Stimulated activated CD4-positive, alpha-beta T cell treated with anti-CD3 and anti-CD28 coated beads, Interleukin-15, amount 100 ng/mL, for 48 hours (primary cell): ENCODE measurements at regions not wholly inside any gene's neighbourhood (a gene's known extent, or its start where the extent isn't known, plus 50 kb on each side); places are given as distances from the start of the nearest gene placed in this dataset.
"Not testable (repeated sequence)": the region's sequence is repeated elsewhere in the genome, so short reads cannot be mapped to it uniquely, and the experiment has no call there.

ENCODE experiments used
- DNase-seq, 2 donors: peaks; one replicate each; pipeline ENCODE4 v3.0.0-alpha.2; 2020; ENCODE audit warnings: low read depth in 2 of 2

DNA sequence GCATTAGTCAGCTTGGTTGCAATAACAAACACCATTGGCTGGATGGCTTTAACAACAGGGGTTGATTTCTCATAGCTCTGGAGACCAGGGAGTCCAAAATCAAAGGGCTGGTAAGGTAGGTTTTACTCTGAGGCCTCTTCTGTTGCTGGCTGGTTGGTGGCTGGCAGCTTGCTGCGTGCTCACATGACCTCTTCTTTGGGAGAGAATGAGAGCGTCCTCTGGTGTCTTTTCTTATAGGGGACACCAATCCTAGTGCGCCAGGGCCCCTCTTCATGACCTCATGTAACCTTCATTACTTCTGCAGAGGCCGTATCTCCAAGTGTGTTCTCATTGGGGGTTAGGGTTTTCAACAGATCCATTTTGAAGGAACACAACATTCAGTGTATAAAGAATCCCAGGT is 1308.3 kb downstream of the TBC1D22A start:
- DNase-seq, result no peak

DNA sequence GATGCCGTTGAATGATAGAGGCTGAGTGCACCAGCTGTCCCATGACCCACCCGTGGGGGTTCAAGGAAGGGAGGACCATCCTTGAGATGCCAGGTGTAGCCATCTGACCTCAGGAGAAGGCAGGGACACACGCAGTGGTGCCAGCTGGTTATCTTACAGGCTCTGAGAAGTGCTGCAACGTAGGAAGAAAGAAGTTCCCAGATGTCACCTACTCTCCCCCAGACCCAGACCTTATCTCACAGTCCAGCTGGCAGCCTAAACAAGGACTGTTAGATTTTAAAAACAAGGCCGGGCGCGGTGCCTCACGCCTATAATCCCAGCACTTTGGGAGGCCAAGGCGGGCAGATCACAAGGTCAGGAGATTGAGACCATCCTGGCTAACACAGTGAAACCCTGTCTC is 1307.6 kb downstream of the TBC1D22A start:
- DNase-seq, result no peak

DNA sequence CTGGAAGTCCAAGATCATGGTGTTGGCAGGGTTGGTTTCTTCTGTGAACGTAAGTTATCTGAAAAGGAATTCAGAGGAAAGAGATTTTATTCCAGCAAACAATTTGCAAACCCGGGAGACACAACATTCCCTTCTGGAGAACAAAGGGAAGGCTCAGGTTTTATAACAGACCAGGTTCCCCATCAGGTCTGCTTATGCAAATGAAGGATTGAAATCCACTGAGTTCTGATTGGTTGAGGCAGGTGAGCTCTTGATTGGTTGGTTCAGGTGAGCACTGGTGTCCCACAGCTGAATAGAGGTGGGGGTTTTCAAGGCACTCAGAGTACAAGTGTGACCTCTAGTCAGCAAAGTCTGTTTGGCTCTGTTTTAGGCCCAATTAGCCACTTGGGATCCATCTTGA is 1306.8 kb downstream of the TBC1D22A start:
- no peak for DNase-seq

DNA sequence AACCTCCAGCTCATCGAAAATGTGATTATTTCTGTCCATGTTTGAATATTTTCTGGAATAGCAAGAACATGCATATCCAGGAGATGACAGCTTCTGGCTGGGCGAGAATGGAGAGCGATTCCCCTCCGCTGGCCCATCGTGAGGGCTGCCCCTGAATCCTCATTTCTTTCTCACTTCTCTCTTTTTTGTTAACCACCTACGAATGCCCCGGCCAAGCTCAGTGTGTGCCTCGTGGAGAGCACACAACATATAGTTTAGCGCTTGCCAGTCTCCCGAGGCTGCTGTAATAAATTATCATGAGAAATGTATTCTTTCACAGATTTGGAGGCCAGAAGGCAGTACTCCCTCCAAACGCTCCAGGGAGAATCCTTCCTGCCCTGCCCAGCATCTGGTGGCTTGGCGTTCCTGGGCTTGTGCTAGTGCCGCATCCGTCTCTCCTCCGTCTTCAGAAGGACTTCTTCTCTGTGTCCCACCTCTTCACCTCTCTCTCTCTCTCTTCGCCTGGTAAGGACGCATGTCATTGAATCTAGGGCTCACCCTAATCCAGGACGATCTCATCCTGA is 1306.0 kb downstream of the TBC1D22A start:
- DNase-seq, result no peak

DNA sequence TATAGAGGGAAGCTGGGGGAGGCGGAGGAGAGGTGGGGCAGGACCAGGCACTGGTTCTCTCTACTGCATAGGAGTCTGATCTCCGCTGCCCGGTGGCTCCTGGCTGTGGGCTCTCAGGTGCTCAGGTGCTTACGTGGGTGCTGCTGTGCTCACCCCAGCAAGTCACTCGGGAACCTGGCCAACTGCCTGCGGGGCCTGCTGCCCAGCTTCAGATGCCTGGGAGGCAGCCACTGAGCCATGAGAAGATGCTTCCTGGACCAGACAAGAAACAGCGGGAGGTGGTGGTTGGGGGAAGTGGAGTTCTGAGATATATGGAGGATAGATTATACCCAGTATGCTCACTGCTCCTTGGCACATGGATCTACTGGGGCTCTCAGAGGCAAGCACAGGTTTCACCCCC is 1303.4 kb downstream of the TBC1D22A start:
- DNase-seq, result no peak

DNA sequence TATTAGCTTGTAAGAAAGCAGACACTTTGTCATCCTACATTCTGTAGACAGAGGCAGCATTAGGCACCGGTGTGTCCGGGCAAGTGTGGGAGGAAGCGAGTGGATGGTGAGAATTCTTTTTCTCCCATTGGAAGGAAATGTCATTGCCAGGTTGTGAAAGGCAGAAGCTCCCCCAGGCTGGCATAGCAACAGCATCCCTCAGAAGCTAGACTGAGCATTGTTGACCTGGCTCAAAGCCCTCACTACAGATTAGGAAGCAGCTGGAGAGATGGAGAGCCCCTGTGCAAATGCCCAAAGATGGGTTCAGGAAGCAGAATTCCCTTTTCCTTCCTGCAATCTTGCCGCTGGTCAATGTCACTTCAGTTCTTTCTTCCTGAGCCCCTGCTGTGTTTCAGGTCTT is 1299.3 kb downstream of the TBC1D22A start:
- DNase-seq, result no peak

DNA sequence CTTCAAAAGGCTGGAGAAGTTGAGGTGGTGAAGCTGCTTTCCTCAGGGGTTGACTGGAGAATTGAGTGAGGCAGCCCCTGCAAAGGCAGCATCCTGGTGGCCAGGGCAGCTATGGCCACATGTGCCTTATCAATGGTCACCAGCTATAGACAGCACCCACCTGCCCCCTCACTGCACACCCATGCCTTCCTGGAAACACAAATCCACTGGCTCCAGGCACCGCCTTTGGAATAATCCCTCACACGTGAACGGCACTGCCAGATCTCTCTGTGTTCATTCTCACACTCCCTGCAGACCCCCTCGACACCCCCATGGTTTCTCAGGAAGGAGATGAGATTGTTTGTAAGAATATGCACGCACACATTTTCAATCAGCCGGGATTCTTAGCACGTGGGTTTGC is 1297.8 kb downstream of the TBC1D22A start:
- no peak for DNase-seq

DNA sequence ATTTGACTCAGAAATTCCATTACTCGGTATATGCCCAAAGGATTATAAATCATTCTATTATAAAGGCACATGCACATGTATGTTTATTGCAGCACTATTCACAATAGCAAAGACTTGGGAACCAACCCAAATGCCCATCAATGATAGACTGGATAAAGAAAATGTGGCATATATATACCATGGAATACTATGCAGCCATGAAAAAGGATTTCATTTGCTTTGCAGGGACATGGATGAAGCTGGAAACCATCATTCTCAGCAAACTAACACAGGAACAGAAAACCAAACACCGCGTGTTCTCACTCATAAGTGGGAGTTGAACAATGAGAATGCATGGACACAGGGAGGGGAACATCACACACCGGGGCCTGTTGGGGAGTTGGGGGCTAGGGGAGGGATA is 1297.1 kb downstream of the TBC1D22A start:
- not testable (repeated sequence) for DNase-seq

DNA sequence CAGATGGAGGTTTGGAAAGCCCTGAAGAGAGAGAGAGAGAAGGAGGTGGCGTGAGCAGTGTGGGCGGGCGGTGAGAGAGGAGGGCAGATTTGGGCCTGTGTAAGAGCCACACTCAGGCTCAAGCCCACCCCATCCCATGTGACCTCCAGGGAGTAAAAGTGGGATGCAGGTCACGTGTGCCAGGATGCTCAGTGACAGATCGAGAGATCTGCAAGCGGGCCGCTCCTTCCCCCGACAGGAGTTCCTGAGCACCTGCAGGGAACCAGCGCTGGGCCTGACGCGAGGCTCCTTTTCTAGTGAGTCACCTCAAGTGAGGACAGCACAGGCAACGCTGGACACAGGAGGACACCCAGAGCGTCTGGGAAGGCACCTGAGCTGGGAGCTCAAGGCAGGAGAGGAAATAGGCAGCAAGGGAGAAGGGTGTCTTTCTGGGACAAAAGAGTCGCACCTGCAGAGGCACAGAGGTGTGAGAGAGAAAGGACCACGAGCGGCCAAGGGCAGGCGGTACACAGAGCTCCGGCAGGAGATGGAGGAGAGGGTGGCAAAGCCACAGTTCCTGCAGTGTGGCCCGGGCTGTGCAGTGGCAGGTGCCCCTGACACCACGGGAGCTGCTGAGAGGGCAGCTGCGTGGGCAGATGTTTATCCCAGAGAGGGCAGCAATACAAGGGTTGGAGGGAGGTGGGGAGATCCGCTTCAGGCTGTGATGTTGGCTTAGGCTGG is 1294.8 kb downstream of the TBC1D22A start:
- DNase-seq, result no peak

DNA sequence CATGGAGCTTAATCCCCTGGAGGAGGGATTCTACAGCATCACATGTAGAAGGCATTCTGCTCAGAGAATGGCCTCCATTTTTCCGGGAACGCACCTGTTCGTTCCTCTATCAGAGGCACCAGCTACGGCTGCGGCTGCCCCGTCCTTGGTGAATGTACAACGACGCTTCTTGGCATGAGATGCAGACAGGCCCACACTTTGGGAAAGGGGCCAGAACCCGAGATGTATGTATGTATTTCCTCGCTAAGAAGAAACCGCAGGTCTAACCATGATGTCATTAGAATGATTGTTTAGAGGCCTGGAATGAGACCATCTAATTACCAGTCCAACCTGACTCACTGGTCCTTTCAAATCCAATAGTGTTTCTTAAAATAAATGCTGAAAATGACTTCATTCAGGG is 1293.4 kb downstream of the TBC1D22A start:
- no peak for DNase-seq

DNA sequence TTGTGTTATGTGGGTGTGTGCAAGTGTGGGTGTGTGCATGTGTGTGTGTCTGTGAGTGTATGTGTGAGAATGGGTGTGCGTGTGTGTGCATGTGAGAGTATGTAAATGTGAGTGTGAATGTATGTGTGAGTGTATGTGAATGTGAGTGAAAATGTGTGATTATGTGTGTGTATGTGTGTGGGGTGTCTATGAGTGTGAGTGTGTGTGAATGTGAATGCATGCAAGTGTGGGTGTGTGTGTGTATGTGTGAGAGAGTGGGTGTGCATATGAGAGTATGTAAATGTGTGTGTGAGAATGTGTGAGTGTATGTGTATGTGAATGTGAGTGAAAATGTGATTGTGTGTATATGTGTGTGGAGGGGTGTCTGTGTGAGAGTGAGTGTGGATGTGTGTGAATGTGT is 1292.7 kb downstream of the TBC1D22A start:
- DNase-seq, result no peak

DNA sequence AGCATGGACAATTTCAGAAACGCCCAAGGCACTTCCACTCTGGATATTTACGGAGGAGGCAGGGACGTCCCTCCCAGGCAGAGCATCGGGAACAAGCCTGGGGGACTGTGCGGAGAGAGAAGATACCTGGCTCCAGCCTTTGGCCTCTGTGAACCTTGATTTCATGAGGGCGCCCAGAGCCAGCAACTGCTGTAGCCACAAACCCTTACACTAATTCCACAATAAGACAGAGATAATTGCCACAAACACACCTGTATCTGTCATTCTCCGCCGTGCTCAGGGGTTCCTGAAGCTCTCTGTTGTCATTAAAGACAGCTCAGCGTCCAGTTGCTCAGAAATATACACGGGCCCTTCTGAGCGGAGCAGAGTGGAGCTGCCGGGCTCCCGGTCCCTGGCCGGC is 1292.1 kb downstream of the TBC1D22A start:
- DNase-seq, result no peak

DNA sequence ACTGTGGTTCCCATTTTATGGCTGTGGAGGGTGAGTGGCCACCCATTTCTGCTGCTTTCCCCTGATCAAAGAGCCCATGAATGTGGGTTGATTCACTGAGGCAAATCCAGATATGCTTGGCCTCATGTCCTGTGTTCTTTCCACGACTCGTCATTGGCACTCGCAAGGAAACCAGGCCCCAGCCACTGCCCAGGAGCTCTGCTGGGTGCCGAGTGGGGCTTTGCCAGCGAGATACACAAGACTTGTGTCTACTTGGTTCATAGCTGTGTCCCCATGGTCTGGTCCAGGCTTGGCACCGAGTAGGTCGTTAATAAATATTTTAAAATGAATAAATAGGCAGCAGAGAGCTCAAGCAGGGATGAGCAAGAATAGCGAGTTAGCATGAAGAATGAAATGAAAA is 1291.5 kb downstream of the TBC1D22A start:
- DNase-seq, result no peak

DNA sequence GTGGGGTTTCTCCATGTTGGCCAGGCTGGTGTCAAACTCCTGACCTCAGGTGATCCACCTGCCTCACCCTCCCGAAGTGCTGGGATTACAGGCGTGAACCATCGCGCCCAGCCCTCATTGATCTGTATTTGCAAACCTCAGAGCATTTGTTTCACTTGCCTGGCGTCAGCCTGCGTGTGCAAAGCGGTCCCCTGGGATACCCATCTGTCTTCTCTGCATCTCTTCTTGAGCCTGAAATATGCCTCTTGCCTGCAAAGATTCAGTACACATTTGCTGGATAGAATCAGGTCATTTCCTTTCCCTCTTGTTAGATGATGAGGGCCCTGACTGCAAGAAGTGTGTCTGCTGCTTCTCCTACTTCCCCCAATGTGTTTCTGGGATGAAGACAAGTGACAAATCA is 1291.0 kb downstream of the TBC1D22A start:
- DNase-seq, result no peak

DNA sequence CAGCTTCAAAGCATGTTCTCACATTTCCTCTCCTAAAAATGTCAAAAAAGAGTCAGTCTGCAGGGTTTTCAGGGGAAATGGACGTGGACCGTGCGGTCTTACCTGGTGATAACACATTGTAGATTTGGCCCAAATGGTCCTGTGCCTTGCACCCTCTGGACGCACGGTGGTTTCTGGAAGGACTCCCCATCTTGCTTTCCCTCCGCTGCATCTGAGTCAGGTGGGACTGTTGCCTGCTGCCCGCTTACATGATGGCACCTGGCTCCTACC is 1290.1 kb downstream of the TBC1D22A start:
- no peak for DNase-seq

DNA sequence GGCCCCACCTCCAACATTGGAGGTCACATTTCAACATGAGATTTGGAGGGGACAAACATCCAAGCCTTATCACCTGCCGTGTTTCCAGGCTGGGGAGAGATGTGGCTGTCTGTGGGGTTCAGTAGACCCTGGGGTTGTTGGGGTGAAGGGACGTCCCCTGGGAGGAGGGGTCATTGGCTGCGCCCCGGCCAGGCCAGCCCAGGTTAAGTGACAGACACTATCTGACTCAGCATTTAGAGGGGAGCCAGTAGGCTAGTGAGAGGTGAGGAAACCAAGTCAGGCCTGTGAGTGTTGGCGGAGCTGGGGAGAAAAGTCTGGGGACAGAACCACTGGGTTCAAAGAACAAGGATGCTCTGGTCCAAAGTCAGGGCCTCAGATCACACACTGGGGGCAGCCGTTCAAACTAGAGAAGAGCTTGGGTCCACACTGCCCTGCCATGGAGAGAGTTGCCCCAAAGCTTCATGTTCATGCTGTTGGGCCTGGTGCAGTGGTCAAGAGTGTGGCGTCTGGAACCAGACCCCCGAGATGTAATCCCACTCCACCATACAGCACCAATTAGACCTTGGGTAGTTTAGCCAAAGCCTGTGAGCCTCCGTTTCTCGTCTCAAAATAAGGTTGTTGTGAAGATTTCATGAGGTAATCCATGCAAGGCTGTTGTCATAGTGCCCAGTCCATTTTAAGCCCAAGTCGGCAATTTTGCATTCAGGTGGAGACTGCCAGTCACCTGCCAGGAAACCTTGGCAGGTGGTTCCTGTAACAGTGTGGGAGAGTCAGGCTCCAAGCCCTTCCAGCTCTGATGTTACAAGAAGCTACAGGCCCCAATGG is 1289.6 kb downstream of the TBC1D22A start:
- no peak for DNase-seq

DNA sequence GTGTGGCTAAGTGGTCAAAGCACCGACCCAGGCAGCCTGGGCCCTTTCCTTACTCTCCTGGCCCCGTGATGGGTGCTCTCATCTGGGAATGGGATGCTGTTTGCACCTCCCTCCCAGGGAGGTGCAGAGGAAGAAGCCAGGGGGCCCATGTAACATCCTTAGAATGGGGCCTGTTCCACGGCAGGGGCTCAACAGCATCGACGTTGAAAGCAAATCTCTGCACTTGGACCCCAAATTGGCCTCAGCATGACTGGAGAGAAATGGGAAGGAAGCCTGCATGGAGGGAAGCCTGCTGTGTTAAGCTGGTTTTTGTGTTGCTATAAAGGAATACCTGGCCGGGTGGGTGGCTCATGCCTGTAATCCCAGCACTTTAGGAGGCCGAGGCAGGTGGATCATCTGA is 1288.4 kb downstream of the TBC1D22A start:
- DNase-seq, result no peak

DNA sequence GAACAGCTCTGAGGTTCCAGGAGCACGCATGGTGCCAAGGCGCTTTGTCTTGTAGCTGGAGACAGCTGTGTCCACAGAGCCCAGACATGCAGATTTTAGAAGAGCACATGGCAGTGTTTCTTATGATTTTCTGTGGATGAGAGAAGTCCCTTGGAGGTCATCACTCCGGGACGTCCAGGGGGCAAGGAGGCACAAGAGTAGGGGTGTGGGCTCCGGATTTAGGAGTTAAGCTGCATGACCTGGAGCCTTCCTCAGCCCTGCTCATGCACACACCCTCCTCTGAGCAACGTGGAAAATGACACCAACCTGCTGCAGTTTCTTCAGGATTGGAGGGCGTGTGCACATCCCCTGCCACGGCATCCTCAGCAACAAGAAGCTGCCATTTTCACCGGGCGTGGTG is 1286.7 kb downstream of the TBC1D22A start:
- no peak for DNase-seq

DNA sequence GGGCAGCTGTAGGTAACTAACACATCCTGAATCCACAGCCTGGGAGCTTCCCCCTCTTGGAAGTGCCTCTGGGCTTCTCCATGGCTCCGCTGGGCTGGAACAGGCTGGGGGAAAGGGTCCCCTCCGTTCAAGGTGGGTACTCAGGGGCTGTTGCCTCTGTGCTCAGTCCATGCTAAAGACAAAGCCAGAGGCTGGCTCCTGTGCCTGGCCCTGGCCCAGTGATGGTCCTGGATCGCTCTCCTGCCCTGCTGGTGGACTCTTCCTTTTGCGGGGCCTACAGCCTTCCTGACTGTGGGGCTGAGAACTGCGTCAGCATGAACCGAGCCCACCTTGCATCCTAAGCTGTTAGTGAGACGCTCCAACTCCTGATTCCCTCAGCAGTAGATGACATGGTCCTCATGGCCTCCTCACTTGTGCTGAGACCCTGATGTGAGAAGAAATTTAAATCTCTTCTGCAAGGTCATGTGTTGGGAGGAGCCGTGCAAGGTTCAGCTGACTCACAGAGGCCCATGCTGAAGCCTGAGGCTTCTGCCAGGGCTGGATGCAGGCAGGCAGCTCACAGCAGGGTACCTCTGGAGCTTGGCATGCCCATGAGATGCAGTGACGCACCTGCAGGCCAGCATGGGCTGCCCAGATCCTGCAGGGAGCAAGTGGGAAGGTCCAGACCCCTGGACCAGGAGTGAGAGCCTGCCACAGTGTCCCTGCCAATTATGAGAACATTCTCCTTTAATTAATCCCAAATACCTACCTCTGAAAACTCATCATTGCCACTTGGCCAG is 1285.5 kb downstream of the TBC1D22A start:
- DNase-seq, result no peak

DNA sequence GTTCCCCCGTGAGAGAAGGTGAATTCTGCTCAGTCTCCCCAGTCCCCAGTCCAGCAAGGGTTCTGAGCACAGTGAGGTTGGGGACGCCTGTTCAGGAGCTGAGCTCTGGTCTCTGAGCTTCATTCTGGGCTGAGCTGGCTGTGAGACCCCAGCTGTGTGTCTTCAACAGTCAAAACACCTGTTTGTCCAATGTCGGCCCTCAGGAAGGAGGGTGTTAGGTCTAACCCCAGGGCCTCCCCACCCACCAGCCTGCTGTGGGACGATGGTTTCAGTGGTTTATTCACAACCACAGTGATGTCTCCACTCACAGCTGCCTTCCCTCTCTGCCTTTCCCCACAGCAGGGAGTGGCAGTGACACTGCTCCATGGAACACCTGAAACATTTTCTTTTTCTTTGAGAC is 1282.9 kb downstream of the TBC1D22A start:
- DNase-seq, result no peak

DNA sequence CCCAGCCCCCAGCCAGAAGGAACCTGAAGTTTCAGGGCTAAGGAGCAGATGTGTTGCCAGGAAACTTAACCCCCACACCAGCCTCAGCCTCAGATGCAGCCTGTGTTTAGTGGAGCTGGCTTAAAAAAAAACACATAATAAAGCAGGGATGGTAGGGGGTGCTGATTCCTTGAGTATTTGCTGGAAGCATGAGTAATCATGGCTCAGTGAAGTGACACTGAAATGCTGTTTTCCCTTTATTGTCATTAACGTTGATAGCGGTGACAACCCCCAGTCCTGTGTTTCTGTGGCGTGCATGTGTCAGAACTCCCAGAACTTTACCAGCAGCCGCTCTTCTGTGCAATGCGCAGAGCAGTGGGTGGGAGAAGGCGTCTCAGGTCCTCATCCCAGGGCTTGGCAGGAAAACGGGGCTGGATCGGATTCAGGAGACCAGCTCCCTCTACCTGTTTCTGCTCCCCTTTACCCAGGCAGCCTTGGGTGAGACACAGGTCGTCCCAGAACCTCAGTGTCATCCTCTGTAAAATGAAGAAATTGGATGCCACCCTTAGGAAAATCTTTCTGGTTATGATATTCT is 1282.1 kb downstream of the TBC1D22A start:
- no peak for DNase-seq

DNA sequence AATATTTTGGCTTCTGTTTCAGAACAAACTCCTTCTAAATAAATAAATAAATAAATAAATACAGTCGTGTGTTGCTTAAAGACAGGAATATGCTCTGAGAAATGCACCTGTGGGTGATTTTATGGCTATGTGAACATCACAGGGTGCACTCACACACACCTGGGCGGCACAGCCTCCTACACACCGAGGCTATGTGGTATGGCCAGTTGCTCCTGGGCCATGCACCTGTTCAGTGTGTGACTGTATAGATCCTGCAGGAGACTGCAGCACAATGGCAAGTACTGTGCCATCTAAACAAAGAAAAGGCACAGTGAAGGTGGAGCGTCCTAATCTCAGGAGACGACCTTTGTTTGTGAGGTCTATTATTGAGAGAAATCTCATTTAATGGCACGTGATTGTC is 1281.1 kb downstream of the TBC1D22A start:
- DNase-seq, result no peak
